GM18909 (cell line): ENCODE measurements at regions not wholly inside any gene's neighbourhood (a gene's known extent, or its start where the extent isn't known, plus 50 kb on each side); places are given as distances from the start of the nearest gene placed in this dataset.
"Not testable (repeated sequence)": the region's sequence is repeated elsewhere in the genome, so short reads cannot be mapped to it uniquely, and the experiment has no call there.

Experiments used
- ATAC-seq: cut with Tn5 transposase; IDR thresholded peaks from one replicate; pipeline ENCODE4 v1.9.1; 2021; ENCODE audit warnings: mild to moderate bottlenecking; ENCODE audit not compliant: unreplicated experiment, poor library complexity

DNA sequence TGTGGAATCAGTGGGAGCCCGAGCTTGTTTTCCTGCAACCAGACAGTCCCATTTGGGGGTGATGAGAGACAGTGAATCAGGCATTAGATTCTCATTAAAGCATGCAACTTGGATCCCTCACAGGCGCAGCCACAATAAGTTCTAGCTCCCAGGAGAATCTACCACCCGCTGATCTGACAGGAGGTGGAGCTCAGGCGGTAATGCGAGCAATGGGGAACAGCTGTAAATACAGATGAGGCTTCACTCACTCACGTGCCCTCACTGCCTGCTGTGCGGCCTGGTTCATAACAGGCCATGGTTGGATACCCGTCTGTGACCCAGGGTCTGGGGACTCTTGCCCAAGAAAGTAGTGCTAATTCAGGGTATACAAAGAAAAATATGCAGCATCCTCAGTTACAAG is 144.8 kb upstream of the RGPD4 start:
- ATAC-seq = no peak

DNA sequence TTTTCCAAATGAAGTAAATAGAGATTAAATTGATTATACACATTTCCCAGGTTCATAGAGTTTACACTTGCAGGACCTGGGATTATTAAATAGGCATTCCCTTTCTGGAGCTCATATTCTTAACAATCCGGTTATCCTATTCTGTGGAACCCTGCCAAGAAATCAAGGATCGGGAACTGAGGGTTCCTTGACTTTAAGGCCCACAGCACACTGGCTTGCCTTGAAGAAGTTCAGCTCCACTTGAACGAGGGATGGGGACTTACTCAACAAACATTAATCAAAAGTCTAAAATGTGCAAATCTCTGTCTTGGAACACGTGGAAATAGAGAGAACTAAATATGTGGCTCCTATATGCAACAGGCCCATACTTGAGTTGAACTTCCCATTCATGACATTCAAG is 142.3 kb upstream of the RGPD4 start:
- ATAC-seq = no peak

DNA sequence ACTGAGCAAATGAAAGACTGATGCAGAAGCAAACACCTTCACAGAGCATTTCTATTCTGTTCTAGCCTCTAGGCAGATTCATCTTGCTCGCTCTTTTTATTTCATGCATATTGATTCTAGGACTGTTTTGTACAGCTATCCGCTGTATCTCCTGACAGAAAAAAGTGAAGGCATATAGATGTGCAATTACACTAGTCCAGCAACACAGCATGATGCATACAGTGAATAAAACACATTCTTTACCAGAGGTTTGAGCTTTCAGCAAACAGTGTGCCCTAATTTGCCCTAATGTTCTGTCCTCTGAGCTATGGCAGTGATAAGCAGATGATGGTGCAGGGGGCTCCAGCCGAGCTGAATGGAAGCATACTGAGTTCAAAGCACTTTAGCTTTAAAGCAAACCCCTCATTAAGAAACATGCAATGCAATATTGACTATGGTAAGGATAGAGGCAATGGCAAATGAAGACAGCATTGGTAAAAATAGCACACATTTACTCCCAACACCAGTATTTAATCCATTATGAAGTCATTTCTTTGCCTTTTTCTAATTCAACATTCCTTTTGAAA is 141.2 kb upstream of the RGPD4 start:
- ATAC-seq = no peak

DNA sequence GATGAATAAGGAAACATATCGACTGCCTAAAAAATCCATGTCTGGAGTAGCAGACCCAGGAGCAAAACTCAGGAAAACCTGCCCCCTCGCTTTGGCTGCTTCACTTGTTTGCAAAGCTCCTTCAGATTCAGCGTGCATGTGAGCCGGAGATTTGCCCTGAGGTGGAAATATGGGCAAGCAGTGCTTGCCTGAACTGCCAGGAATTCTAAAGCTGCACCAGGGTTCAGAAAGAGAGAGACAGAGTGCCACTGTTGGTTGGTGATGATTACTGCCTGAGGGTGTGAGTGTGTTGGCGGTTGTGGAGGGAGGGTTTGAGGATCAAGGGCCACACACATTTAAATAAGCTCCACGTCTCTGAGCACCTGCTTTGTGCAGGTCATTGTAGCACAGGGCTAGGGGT is 139.6 kb upstream of the RGPD4 start:
- no peak for ATAC-seq

DNA sequence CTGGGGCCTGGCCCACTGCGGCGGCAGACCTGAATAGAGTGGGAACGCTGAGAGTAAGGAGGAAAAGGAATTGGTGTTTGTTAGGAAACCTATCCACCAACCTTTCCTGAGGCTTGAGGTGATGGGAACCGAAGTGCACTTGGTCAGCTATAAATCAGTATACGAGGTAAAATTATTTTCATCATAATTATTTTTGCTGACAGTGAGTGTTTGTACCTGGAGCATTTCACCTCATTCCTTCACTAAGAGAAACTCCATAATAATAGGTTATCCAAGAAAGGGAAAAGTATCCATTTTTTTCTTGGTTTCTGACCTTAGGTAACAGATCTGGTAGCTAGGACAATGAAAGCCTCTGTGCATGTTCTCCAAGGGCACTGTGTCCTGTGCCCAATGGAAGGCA is 138.6 kb upstream of the RGPD4 start:
- ATAC-seq = no peak

DNA sequence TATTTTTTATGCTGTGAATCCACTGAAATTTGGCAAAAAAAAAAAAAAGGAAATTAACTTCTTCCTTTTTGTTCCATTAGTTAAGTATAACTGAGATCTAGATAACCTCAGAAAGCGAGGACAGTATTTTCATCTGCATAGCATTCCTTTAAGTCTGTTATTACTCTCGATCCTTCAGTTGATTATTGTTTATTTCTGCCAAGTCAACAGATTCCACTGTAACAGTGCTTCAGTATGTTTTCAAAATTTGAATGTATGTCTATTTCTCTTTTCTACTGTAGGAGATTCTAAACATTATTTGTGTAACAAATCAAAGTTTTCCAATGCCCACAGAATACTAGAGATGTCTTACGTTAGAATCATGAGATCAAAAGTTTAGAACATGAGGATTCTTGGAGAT is 133.1 kb upstream of the RGPD4 start:
- ATAC-seq = no peak

DNA sequence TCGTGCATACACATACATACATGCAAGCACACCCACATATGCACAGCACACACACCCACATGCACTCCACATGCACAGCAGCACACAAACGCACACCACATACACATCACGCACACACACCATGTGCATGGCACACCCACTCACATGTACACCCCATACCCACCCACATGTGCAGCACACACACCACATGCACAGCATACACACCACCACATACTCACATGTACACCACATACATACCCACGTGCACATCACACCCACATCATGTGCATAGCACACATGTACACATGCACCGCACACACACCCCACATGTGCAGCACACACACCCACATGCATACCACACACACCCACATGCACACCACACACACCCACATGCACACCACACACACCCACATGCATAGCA is 132.0 kb upstream of the RGPD4 start:
- no peak for ATAC-seq

DNA sequence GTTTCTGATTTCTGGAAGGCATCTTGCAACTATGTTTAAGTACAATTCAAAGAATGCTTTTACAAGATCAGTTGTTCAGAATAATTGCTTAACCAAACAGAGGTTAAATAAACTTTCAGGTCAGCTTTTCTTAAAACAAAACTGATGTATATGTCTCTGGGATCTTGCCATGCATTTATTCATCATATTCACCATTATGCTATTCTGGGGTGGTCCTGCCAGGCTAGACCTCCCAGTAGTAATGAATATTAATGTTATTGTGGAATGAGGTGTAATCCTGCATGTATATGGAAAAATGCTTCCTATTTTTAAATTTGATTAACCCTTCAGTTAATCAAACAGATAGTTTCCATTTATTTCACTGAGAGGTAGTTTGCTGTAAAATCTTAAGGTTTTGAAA is 129.3 kb upstream of the RGPD4 start:
- no peak for ATAC-seq

DNA sequence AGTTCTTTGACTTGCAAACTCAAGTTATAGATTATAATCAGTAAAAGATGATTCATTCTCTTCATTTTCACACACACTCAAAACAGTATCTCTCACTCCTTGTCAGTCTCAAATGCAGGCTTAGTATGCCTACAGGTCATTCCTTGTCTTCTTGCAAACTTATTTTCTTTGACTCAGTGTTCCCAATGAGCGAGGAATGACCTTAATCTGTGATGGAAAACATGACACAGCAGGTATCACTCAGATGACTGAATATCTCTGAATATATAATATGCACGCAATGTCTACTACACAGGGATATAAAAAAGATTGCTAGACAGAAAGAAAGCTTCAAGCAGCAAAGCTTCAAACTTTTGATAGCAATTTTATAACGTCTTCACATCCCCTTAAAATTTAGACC is 127.8 kb upstream of the RGPD4 start:
- ATAC-seq = no peak

DNA sequence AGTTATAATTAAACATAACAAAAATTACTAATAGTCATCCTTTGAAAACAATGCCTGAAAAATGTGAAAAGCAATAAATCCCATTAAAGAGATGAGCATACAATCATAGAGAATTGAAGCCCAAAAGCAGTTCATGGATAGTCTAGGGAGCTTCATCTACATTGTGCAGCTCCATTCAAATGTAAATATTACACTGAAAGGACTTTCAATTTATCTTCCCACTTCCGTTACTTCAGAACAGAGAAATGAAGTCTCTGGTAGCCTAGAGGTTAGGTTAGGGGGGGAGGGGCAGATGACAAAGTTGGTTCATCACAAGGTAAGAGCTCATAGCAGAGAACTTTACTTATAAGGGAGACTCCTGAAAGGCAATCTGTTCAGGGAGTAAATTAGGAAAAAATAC is 126.6 kb upstream of the RGPD4 start:
- ATAC-seq = no peak

DNA sequence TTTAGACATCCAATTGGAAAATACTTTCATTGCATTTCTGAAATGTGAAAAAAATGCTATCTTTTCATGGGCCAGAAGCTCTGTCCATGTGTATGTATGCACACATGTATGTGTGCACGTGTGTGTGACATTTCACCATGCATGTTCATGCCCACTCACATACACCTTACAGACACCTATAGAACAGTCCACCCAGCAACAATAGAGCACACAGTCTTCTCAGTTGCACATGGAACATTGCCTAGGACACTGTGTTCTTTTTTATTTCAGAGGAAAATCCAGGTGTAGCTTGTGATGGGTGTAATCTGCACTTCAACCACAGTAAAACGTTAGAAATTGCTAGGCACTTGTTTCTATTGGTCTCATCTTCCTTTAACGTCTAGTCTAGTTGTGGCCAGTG is 114.8 kb upstream of the RGPD4 start:
- no peak for ATAC-seq

DNA sequence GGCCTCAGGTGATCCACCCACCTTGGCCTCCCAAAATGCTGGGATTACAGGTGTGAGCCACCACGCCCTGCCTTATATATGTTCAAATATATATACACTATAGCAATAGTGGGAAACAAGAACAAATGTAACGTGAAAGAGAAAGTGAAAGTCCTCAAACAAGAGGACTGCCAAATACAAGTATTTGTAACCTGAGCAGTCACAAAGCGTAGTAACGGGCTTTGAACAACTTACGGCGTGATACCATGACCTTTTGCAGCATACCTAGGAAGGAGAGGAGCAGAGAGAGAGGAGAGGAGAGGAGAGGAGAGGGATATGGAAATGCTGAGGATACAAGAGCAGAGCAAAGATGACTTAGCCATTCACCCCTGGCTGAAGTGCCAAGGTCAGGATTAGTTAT is 113.8 kb upstream of the RGPD4 start:
- peak; percentile 83 for ATAC-seq

DNA sequence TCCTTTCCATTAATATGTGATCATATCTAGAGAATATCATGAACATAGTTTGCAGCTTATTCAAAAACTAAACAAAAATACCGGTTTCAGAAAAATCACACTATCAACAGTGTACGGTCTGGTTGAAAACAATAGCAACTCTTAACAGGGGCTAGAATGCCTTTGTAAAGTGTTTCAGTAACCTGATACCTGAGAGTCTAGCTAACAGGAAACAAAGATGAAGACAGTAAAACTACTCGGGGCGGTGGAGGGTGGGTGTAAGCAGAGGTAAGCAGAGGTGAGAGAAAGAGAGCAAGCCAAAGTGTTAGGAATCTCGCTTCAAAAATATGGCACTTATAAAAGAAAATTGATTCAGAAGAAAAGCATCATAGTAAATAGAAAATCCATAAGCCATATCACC is 109.0 kb upstream of the RGPD4 start:
- no peak for ATAC-seq

DNA sequence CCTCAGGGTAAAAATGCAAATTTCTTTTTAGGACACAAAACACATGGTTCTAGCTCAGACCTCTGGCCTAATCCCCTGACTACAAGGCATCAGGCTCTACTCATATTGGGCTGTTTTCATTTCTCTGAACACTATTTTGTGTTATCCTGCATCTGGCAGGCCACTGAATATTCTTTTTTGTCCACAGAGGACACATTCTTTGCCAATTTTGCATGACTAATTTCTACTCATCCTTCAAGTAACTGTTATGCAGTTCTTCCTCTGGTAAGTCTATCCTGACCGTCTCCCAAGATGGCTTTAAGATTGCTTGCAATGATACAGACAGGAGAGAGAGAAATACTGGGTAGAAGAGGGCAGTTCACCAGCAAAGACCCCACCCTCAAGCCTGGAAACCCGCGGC is 107.6 kb upstream of the RGPD4 start:
- no peak for ATAC-seq

DNA sequence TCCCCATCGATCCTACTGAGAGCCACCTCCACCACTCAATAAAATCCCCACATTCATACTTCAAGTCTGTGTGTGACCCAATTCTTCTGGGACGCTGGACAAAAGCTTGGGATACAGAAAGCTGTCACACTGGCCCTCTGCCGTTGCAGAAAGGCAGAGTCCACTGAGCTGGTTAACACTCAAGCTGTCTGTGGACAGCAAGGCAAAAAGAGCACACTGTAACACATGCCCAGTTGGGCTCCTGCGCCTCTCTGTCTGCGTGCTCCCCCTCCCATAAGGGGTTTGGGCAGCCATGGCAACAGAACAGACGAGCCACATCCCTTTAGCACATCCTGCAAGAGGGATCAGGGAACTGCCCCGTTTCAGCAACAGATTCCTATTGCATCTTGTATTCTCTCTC is 106.9 kb upstream of the RGPD4 start:
- no peak for ATAC-seq

DNA sequence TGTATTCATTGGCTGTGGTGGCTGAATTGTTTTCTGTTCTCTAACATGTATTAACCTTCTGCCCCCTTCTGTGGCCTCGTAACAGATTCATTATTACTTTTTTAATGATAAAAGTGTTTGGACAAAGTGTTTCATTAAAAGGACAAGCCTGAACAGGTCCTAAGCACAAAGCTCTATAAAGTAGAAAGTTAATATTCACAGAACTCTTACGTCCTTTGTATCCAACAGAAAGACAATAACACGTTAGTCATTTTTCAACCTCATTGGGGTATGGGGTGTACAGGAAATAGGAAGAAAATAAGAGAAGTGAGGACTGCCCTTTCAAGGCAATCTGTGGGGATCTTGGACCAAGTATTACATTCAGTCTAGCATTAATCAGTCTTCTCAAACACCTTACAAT is 105.5 kb upstream of the RGPD4 start:
- no peak for ATAC-seq

DNA sequence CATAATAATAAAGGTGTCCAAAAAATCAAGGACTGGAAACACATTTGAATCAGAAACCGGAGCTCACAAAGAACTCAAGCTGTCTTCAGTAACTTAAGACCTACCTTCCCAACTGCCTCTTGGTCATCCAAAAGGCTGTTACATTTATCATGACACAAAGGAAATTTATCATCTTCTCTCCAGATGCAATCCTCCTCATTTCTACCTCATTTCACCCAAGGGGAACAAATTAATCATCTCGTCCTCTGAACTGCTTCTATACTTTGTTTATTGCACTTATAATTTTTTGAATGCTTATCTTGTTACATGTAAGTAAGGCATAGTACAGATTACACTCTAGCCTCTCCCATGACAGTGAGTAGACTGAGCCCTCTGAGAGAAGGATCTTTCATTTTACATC is 105.1 kb upstream of the RGPD4 start:
- ATAC-seq = no peak

DNA sequence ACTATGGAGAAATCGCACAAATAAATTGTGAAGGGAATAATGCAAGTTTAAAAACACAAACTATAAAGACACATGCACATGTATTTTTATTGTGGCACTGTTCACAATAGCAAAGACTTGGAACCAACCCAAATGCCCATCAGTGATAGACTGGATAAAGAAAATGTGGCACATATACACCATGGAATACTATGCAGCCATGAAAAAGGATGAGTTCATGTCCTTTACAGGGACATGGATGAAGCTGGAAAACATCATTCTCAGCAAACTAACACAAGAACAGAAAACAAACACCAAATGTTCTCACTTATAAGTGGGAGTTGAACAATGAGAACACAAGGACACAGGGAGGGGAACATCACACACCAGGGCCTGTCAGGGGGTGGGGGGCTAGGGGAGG is 100.9 kb upstream of the RGPD4 start:
- not testable (repeated sequence) for ATAC-seq

DNA sequence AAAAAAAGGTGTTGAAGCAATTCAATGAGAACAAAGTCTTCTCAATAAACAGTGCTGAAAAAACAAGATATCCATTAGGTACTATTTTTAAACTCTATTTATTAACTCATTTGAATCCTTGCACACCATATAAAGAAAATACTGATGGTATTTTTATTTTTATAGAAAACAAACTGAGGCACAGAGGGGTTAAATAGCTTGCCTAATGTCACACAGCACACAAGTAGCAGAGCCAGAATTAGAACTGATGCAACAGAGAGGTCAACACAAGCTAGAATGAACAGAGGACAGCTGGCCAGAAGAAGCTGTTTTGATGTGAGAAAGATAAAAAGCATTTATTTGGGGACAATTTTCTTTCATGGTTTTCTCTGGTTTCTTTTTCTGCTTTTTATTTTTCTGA is 99.4 kb upstream of the RGPD4 start:
- no peak for ATAC-seq

DNA sequence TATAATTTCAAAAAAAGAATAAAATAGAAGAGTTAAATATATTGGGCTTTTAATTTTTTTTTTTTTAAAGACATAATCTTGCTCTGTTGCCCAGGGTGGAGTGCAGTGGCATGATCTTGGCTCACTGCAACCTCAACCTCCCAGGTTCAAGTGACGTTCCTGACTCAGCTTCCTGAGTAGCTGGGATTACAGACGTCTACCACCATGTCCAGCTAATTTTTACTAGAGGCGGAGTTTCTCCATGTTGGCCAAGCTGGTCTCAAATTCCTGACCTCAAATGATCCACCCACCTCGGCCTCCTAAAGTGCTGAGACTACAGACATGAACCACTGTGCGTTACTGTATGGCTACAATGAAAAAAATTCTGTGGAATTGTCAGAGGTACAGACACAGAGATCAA is 98.1 kb upstream of the RGPD4 start:
- no peak for ATAC-seq

DNA sequence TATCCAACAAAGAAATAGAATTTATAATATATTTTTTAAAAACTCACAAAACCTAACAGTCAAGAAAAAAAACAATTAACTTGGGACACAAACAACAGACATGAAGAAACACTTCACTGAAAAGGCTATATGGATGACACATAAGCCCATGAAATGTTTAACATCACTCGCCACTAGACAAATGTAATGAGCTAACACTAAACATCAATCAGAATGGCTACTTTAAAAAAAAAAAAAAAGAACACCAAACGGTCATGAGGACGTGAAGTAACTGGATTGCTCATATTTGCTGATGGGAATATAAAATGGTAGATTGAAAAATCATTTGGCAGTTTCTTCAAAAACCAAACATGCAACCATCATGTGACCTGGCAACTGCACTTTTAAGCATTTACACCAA is 97.3 kb upstream of the RGPD4 start:
- no peak for ATAC-seq

DNA sequence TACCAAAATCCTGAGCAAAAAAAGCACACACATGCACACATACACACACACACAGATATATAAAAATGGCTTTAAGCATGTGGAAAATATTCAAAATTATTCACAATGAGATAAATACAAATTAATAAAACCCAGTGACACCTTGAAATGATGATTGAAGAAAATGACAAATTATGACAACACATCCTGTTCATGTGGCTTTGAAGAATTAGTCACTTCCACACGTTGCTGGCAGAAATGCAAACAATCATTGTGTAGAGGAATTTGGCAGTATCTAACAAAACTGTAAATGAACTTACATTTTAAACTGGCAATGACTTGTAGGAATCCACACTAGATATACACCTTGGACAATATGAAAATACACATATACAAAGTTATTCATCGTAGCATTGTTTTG is 95.8 kb upstream of the RGPD4 start:
- no peak for ATAC-seq

DNA sequence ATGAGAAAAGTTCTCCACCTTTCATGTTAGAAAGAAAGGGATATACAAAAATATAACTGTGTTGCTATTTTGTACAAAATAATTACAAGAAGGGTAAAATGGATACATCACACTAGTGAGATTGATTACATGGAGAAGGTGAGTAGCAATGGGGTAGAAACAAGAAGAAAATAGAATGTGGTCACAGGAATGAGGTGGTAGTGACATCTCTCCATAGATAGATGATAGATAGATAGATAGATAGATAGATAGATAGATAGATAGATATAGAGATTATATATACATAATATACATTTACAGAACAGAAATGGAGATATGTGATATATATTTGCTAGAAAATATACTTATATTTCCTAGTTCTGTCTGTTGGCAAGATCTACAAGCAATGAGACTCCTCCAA is 95.3 kb upstream of the RGPD4 start:
- no peak for ATAC-seq
